Psoas muscle (tissue), 7 donors: ENCODE measurements at regions not wholly inside any gene's neighbourhood (a gene's known extent, or its start where the extent isn't known, plus 50 kb on each side); places are given as distances from the start of the nearest gene placed in this dataset.

ENCODE experiments used
- ATAC-seq, 4 donors: fragments of 200-7000 bp; cut with Tn5 transposase; one replicate each; pipeline ENCODE4 v1.9.1; 2020; ENCODE audit warnings: moderate library complexity in 3 of 4, mild to moderate bottlenecking in 2 of 4
- DNase-seq, 2 donors: peaks; one replicate each; pipeline ENCODE4 v3.0.0-alpha.2; 2020
- H3K27ac ChIP-seq: fragments of 200-600 bp; one replicate; pipeline ENCODE4 v1.8.0; 2022
- H3K27me3 ChIP-seq, 3 donors: fragments of 200-600 bp in 1 of 3; one replicate each; pipeline versions ENCODE4 v1.6.1 to v1.8.0; 2013 to 2022; ENCODE audit warnings: low read length in 2 of 3, mild to moderate bottlenecking in 2 of 3, moderate library complexity in 1 of 3; ENCODE audit not compliant: insufficient read depth in 3 of 3
- H3K36me3 ChIP-seq, 2 donors: fragments of 200-600 bp in 1 of 2; one replicate each; pipeline versions ENCODE4 v1.6.1 to v1.8.0; 2013 to 2022; ENCODE audit warnings: low read depth in 1 of 2, mild to moderate bottlenecking in 1 of 2, moderate library complexity in 1 of 2; ENCODE audit not compliant: insufficient read depth in 1 of 2
- H3K4me1 ChIP-seq: fragments of 200-600 bp; one replicate; pipeline ENCODE4 v1.8.0; 2022
- H3K4me3 ChIP-seq: fragments of 200-600 bp; one replicate; pipeline ENCODE4 v1.8.0; 2022; ENCODE audit warnings: mild to moderate bottlenecking
- H3K9me3 ChIP-seq: fragments of 200-600 bp; one replicate; pipeline ENCODE4 v1.8.0; 2022
- WGBS, 3 donors: extraction: QIAGEN DNeasy Blood & Tissue Kit; methylation state at CpG; one replicate each; pipeline versions ENCODE4 v1.1.6 to v1.1.7; 2013; 5-methylcytosine and 5-hydroxymethylcytosine counted together
- intact Hi-C, 2 donors: fragments of 100-400 bp; cut with DNase I; formaldehyde crosslinking; loops; one replicate each; pipeline versions ENCODE4 v1.11.0 to v1.14.2; 2022
- TF ChIP-seq, protein P1 (sequence below): fragments of 200-600 bp; IDR thresholded peaks from one replicate; pipeline ENCODE4 v1.8.0; 2022; ENCODE audit warnings: antibody characterized with exemption
- donor health status: healthy with polysubstance abuse.
- donor health status: DM: no; HTN: no; CAD: no; lungs with moderate emphysema.
- donor health status: Bipolar disorder and iron deficiency.
- donor health status: healthy.
- donor health status: DM: yes; HTN: yes; CAD: no.
- donor health status: DM: no; HTN: no; CAD: no.
- donor health status: DM: yes; HTN: yes; CAD: no.

DNA sequence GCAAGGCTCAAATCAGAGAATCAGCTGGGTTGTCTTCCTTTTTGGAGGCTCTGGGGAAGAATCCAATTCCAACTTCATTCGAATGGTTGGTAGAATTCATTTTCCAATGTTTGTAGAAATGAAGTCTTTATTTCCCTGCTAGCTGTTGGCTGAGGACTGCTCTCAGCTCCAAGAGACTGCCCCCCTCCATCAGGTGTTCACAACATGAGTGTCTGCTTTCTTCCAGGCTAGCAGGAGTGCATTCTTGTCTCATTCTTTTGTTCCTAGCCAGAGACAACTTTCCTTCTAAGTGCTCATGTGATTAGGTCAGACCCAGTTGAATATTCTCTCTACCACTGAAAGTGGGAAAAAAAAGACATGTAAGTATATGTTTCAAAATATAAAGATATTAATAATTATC is 95.2 kb downstream of the HLX start:
- Histone ChIP-seq H3K36me3 (no peaks in the 10 kb centered on the region), H3K4me1 (no peaks in the 10 kb centered on the region), H3K27ac (no peak overlapping the region), H3K27me3 (no peaks in the 10 kb centered on the region), H3K4me3 (no peak overlapping the region), H3K9me3 (peaks cover 2% of the 10 kb centered on the region)
- TF ChIP-seq, protein P1, sequence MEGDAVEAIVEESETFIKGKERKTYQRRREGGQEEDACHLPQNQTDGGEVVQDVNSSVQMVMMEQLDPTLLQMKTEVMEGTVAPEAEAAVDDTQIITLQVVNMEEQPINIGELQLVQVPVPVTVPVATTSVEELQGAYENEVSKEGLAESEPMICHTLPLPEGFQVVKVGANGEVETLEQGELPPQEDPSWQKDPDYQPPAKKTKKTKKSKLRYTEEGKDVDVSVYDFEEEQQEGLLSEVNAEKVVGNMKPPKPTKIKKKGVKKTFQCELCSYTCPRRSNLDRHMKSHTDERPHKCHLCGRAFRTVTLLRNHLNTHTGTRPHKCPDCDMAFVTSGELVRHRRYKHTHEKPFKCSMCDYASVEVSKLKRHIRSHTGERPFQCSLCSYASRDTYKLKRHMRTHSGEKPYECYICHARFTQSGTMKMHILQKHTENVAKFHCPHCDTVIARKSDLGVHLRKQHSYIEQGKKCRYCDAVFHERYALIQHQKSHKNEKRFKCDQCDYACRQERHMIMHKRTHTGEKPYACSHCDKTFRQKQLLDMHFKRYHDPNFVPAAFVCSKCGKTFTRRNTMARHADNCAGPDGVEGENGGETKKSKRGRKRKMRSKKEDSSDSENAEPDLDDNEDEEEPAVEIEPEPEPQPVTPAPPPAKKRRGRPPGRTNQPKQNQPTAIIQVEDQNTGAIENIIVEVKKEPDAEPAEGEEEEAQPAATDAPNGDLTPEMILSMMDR, result no peak
- DNase-seq, result no peak
- 46 to 70% (median 46%) methylated on average over 1 of the region's 1 CpG for whole genome bisulfite sequencing, 3 donors
- ATAC-seq, result no peak
- intact Hi-C loops, result no loop called here

DNA sequence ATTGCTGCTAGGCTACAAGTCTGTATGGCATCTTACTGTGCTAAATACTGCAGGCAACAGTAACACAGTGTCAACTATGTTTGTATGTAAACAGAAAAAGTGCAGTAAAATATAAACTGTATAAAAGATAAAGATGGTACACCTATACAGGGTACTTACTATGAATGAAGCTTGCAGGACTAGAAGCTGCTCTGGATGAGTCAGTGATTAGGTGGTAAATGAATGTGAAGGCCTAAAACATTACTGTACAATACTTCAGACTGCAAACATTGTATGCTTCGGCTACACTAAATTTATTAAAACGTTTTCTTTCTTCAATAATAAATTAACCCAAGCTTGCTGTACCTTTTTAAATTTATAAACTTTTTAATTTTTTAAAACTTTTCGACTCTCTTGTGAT is 97.1 kb downstream of the HLX start:
- DNase-seq (no peak), ATAC-seq (no peak)
- H3K9me3 ChIP-seq, result no peaks in the 10 kb centered on the region
- H3K27me3 ChIP-seq, result no peaks in the 10 kb centered on the region
- intact Hi-C loops, result no loop called here
- no peaks in the 10 kb centered on the region for H3K4me1 ChIP-seq
- H3K4me3 ChIP-seq, result no peak overlapping the region
- H3K36me3 ChIP-seq, result no peaks in the 10 kb centered on the region
- TF ChIP-seq, protein P1, result no peak
- 36 to 41% (median 41%) methylated on average over 3 of the region's 3 CpGs for WGBS, 3 donors
- no peak overlapping the region for H3K27ac ChIP-seq

DNA sequence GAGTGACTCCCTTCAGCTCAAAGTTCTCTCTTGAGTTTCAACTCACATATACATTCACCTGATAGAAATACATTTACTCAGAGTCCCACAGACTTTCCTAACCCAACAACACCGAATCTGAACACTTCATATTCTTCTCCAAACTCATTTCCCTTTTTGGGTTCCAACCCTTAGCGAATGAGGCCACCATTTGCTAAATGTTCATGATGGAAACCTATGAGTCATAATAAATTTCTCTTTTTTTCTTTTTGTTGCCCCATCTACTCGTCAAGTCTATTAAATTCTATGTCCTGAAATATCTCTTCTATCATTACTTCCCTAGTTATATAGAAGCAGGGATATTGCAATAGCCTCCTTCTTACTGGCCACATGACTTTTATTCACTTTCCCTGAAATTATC is 100.1 kb downstream of the HLX start:
- no peaks in the 10 kb centered on the region for H3K4me1 ChIP-seq
- no peaks in the 10 kb centered on the region for H3K27me3 ChIP-seq
- H3K9me3 ChIP-seq, result no peaks in the 10 kb centered on the region
- H3K4me3 ChIP-seq, result no peak overlapping the region
- 87 to 90% (median 87%) methylated on average over 3 of the region's 3 CpGs for WGBS, 3 donors
- ATAC-seq (no peak), DNase-seq (no peak)
- H3K36me3 ChIP-seq, result no peaks in the 10 kb centered on the region
- intact Hi-C loops, result no loop called here
- TF ChIP-seq, protein P1, result no peak
- no peak overlapping the region for H3K27ac ChIP-seq

DNA sequence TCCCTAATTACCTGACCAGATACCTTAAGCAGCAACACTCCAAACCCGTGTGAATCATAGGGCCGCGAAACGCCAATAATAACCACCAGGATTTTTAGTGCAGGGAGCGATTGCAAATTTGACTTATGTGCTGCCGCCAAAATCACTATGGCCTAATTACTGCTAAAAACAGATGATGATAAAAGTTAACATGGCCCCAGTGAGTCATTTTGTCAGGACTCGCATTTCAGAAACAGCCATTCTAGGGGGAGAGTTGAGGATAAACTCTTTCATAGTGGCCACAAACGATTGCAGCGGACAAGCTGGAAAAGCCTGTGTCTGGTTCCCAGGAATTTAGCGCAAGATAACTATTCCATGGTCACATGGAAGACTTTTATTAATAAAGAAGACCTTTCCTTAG is 103.4 kb downstream of the HLX start:
- DNase-seq (no peak), ATAC-seq (no peak)
- H3K4me1 ChIP-seq, result no peaks in the 10 kb centered on the region
- intact Hi-C loops, result no loop called here
- 71 to 76% (median 74%) methylated on average over 10 of the region's 10 CpGs for WGBS, 3 donors
- no peaks in the 10 kb centered on the region for H3K9me3 ChIP-seq
- TF ChIP-seq, protein P1, result no peak
- no peak overlapping the region for H3K4me3 ChIP-seq
- no peak overlapping the region for H3K27ac ChIP-seq
- H3K36me3 ChIP-seq, result no peaks in the 10 kb centered on the region
- H3K27me3 ChIP-seq, result no peaks in the 10 kb centered on the region

DNA sequence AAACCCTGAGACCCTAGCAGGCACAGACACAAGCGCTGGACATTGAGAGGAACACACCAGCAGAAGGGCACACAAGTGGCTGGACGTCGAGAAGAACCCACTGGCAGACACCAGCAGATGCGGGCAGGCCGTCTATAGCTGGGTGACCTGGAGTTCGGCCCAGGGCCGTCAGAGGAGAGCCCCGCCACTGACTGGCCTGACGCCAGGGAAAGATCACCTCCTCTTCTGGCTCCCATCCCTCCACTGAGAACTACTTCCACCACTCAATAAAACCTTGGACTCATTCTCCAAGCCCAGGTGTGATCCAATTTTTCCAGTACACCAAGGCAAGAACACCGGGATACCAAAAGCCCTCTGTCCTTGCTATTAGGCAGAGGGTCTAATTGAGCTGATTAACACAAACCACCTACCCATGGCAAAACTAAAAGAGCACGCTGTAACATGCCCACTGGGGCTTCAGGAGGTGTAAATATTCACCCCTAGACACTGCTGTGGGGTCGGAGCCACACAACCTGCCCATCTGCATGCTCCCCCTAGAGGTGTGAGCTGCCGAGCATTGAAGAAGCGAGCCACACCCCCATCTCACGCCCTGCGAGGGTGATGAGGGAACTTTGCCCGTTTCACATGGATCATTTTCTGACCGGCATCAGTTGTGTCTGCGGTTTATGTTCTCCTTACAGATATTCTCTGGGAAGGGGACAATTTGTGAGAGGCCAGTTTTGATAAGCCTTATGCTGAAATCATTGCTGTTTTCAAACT is 104.8 kb downstream of the HLX start:
- Histone ChIP-seq H3K27ac (no peak overlapping the region), H3K4me3 (no peak overlapping the region), H3K4me1 (no peaks in the 10 kb centered on the region), H3K36me3 (no peaks in the 10 kb centered on the region), H3K27me3 (no peaks in the 10 kb centered on the region), H3K9me3 (no peaks in the 10 kb centered on the region)
- ATAC-seq (no peak), DNase-seq (no peak)
- whole genome bisulfite sequencing, 3 donors, result 43 to 63% (median 55%) methylated on average over 19 of the region's 19 CpGs
- TF ChIP-seq, protein P1, result no peak
- intact Hi-C loops, result no loop called here
